A673 (cell line): ENCODE measurements at regions not wholly inside any gene's neighbourhood (a gene's known extent, or its start where the extent isn't known, plus 50 kb on each side); places are given as distances from the start of the nearest gene placed in this dataset.

Experiments used
- BruUV-seq: library from RNA; stranded (reverse); fragments of 400-500 nt; replicated peaks from 2 replicates; lab custom pipeline; 2021; lab: Mats Ljungman, UMichigan
- CTCF ChIA-PET: fragments of 300-600 bp; sonication (Branson Sonifier 250); formaldehyde crosslinking; loops from one replicate; lab custom pipeline; 2022; ENCODE audit warnings: antibody characterized with exemption; lab: Charles Lee
- POLR2A ChIA-PET: fragments of 300-600 bp; sonication (Branson Sonifier 250); formaldehyde crosslinking; loops from one replicate; lab custom pipeline; 2022; ENCODE audit warnings: antibody characterized with exemption; ENCODE audit not compliant: low non-redundant PET; lab: Charles Lee
- DNase-seq: peaks from one replicate; pipeline ENCODE4 v3.0.0-alpha.2; 2015; ENCODE audit warnings: low spot score
- H3K27ac ChIP-seq: fragments of 200-600 bp; sonication (generic); 2 replicates; pipeline ENCODE4 v1.5.1; 2016; ENCODE audit warnings: mixed run types, low read depth, mild to moderate bottlenecking, mixed read lengths, antibody characterized with exemption, low read length; ENCODE audit not compliant: poor library complexity, severe bottlenecking
- H3K27me3 ChIP-seq: fragments of 200-600 bp; sonication (generic); replicated peaks from 2 replicates; pipeline ENCODE4 v1.6.1; 2017; ENCODE audit warnings: mixed run types, low read depth, mild to moderate bottlenecking, mixed read lengths, antibody characterized with exemption, low read length; ENCODE audit not compliant: insufficient read depth, poor library complexity
- H3K36me3 ChIP-seq: fragments of 200-600 bp; sonication (generic); 2 replicates; pipeline ENCODE4 v1.6.1; 2016; ENCODE audit warnings: mixed run types, mild to moderate bottlenecking, mixed read lengths, antibody characterized with exemption, low read length; ENCODE audit not compliant: insufficient read depth, poor library complexity, severe bottlenecking
- H3K4me1 ChIP-seq: fragments of 200-600 bp; sonication (generic); 2 replicates; pipeline ENCODE4 v1.6.1; 2017; ENCODE audit warnings: mixed run types, mild to moderate bottlenecking, mixed read lengths, antibody characterized with exemption, low read length; ENCODE audit not compliant: insufficient read depth, poor library complexity, severe bottlenecking
- H3K4me3 ChIP-seq: fragments of 200-600 bp; sonication (generic); 2 replicates; pipeline ENCODE4 v1.5.1; 2016; ENCODE audit warnings: low read depth, mixed run types, mild to moderate bottlenecking, mixed read lengths, low read length; ENCODE audit not compliant: poor library complexity, severe bottlenecking
- H3K9me3 ChIP-seq: fragments of 200-600 bp; sonication (generic); 2 replicates; pipeline ENCODE4 v1.6.1; 2016; ENCODE audit warnings: mixed run types, low read depth, mild to moderate bottlenecking, mixed read lengths, antibody characterized with exemption, low read length; ENCODE audit not compliant: poor library complexity, severe bottlenecking
- CTCF ChIP-seq: fragments of 300-800, 200-600 bp; sonication (generic); conservative IDR thresholded peaks from 2 replicates; pipeline ENCODE4 v1.5.1; 2017; ENCODE audit warnings: low read depth, mild to moderate bottlenecking, antibody characterized with exemption, low read length, moderate library complexity, mixed read lengths
- EZH2 ChIP-seq: fragments of 200-600 bp; sonication (generic); IDR thresholded peaks from 2 replicates; pipeline ENCODE4 v1.6.1; 2017; ENCODE audit warnings: borderline replicate concordance, low read depth, mild to moderate bottlenecking, mixed read lengths, antibody characterized with exemption, low read length; ENCODE audit not compliant: poor library complexity, severe bottlenecking
- intact Hi-C: fragments of 100-400 bp; cut with micrococcal nuclease; formaldehyde crosslinking; loops from one replicate; pipeline ENCODE4 v1.10.0; 2022; ENCODE audit not compliant: unreplicated experiment

GRCh38 chr1:181260271-181260670 is 171.8 kb downstream of the IER5 start:
- POLR2A ChIA-PET, result no interaction called here
- no peak for DNase-seq
- CTCF ChIA-PET, result no interaction called here
- TF ChIP-seq EZH2 (no peak), CTCF (no peak)
- BruUV-seq, result no TSS peak
- Histone ChIP-seq H3K4me1 (no peaks in the 10 kb centered on the region), H3K36me3 (no peaks in the 10 kb centered on the region), H3K27ac (no peak overlapping the region), H3K4me3 (no peak overlapping the region), H3K27me3 (peaks cover 40% of the 10 kb centered on the region), H3K9me3 (no peaks in the 10 kb centered on the region)
- intact Hi-C loops, result no loop called here

GRCh38 chr1:181260994-181261393 is 172.5 kb downstream of the IER5 start:
- no peaks in the 10 kb centered on the region for H3K36me3 ChIP-seq
- no peaks in the 10 kb centered on the region for H3K4me1 ChIP-seq
- ChIA-PET POLR2A (no interaction called here), CTCF (no interaction called here)
- DNase-seq, result no peak
- H3K27me3 ChIP-seq, result peaks cover 40% of the 10 kb centered on the region
- H3K27ac ChIP-seq, result no peak overlapping the region
- intact Hi-C loops, result no loop called here
- H3K4me3 ChIP-seq, result no peak overlapping the region
- TF ChIP-seq EZH2 (no peak), CTCF (no peak)
- no peaks in the 10 kb centered on the region for H3K9me3 ChIP-seq
- no TSS peak for BruUV-seq

- no peaks in the 10 kb centered on the region for H3K9me3 ChIP-seq
- TF ChIP-seq CTCF (no peak), EZH2 (no peak)
These were observed 173.6 kb downstream of the IER5 start for GRCh38 chr1:181262069-181262468.

More at GRCh38 chr1:181262069-181262468, 173.6 kb downstream of the IER5 start:
- Histone ChIP-seq H3K4me3 (no peak overlapping the region), H3K27ac (no peak overlapping the region), H3K36me3 (no peaks in the 10 kb centered on the region), H3K4me1 (no peaks in the 10 kb centered on the region), H3K27me3 (peaks cover 33% of the 10 kb centered on the region)
- CTCF ChIA-PET, result no interaction called here
- intact Hi-C loops, result no loop called here
- BruUV-seq, result no TSS peak
- no peak for DNase-seq
- POLR2A ChIA-PET, result no interaction called here
